ENCODE measurements at regions not wholly inside any gene's neighbourhood (a gene's known extent, or its start where the extent isn't known, plus 50 kb on each side); places are given as distances from the start of the nearest gene placed in this dataset.

DNA sequence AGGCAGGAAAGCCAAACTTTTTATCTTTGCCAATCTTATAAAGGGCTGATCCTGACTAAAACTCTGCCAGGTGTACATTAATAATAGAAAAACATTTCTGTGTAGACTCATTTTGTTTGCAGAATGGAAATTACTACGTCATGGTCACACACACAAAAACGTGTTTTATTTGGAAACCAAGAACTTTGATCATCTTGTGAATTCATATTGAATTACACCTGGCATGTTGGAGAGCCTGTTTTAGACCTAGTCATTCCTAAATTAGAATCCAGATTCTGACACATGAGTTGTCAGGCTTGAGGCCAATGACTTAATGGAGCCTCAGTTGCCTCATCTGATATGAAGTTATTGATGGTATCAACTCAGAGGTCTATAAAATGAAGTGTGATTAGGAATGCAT lies 235.6 kb upstream of the TENM4 start:
- no peak overlapping the region for H3K14ac ChIP-seq (ENCODE audit: insufficient read length)
- ChIA-PET POLR2A (ENCODE audit: partially characterized antibody) (no interaction called here), CTCF (ENCODE audit: partially characterized antibody) (no interaction called here)
- no peaks in the 10 kb centered on the region for H3K79me1 ChIP-seq (ENCODE audit: low read depth, low read length)
- no peak overlapping the region for H2AK5ac ChIP-seq (ENCODE audit: low read depth, low read length)
- H4K20me1 ChIP-seq (replicated peaks in 1 of 2; ENCODE audit: control insufficient read depth in 1 of 2, insufficient read depth in 2 of 2, low read length in 2 of 2): no peaks in the 10 kb centered on the region
- no peak overlapping the region for H3K4me2 ChIP-seq (ENCODE audit: insufficient read depth in 1 of 2, low read depth in 2 of 2, low read length in 2 of 2)
- H3K4ac ChIP-seq (replicated peaks; ENCODE audit: insufficient read length, low read depth, low read length): no peak overlapping the region
- H3K4me3 ChIP-seq (ENCODE audit: extremely low read depth in 1 of 4, insufficient read depth in 2 of 4, low read depth in 3 of 4, low read length in 4 of 4): no peak overlapping the region
- DNase-seq (ENCODE audit: low read depth in 1 of 2, low spot score in 2 of 2) (no peak), FAIRE-seq (no peak)
- TF ChIP-seq, protein P1, sequence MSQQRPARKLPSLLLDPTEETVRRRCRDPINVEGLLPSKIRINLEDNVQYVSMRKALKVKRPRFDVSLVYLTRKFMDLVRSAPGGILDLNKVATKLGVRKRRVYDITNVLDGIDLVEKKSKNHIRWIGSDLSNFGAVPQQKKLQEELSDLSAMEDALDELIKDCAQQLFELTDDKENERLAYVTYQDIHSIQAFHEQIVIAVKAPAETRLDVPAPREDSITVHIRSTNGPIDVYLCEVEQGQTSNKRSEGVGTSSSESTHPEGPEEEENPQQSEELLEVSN (IDR thresholded peaks at IDR 0.05): no peak
- TF ChIP-seq KDM5A (IDR thresholded peaks at IDR 0.05; ENCODE audit: low read length) (no peak), RFX5 (IDR thresholded peaks at IDR 0.05; ENCODE audit: borderline replicate concordance, low read depth, low read length) (no peak), ZNF274 (IDR thresholded peaks at IDR 0.05; ENCODE audit: borderline replicate concordance, extremely low read depth, low read length) (no peak), BRCA1 (IDR thresholded peaks at IDR 0.05; ENCODE audit: low read depth, low read length) (no peak), CHD1 (IDR thresholded peaks at IDR 0.05; ENCODE audit: low read depth, low read length) (no peak), TCF12 (IDR thresholded peaks at IDR 0.05; ENCODE audit: low read depth, low read length) (no peak), GTF2F1 (IDR thresholded peaks at IDR 0.05; ENCODE audit: borderline replicate concordance, low read depth, low read length) (no peak), SAP30 (IDR thresholded peaks at IDR 0.05; ENCODE audit: insufficient read depth, insufficient replicate concordance, low read length) (no peak)
- H2BK12ac ChIP-seq (ENCODE audit: low read depth, low read length): no peak overlapping the region
- H3K18ac ChIP-seq (ENCODE audit: extremely low read depth, low read length): no peak overlapping the region
- H2AFZ ChIP-seq (ENCODE audit: low read length): no peak overlapping the region
- no peak overlapping the region for H4K91ac ChIP-seq (replicated peaks; ENCODE audit: insufficient read length, low read length)
- H3K79me2 ChIP-seq (ENCODE audit: control insufficient read depth in 1 of 2, insufficient read depth in 2 of 2, low read length in 2 of 2): no peaks in the 10 kb centered on the region
- no peaks in the 10 kb centered on the region for H3K9me3 ChIP-seq (ENCODE audit: insufficient read depth in 2 of 2, low read depth in 1 of 2, low read length in 1 of 2)
- no peak overlapping the region for H4K8ac ChIP-seq (ENCODE audit: extremely low read depth, insufficient read depth, low read length)
- H3K27ac ChIP-seq (ENCODE audit: low read depth, low read length): no peak overlapping the region
- no peak overlapping the region for H2BK5ac ChIP-seq (ENCODE audit: low read depth, low read length)
- H2BK120ac ChIP-seq (replicated peaks; ENCODE audit: low read depth, low read length): no peak overlapping the region
- no peaks in the 10 kb centered on the region for H3K36me3 ChIP-seq (ENCODE audit: control insufficient read depth in 2 of 4, insufficient read depth in 4 of 4, low read length in 3 of 4)
- no peak overlapping the region for H3K56ac ChIP-seq (replicated peaks; ENCODE audit: insufficient read length, low read depth, low read length)
- no peak overlapping the region for H2BK15ac ChIP-seq (ENCODE audit: low read length)
- WGBS, 2 experiments (ENCODE audit: extremely low coverage in 1 of 2, insufficient coverage in 1 of 2, insufficient read length in 1 of 2, insufficient replicate concordance in 2 of 2, low coverage in 1 of 2, low lambda C conversion rate in 2 of 2, missing lambda C conversion rate in 1 of 2): 84% methylated on average over 2 of the region's 2 CpGs; no CpG with 5 or more reads in 1 of the 2 experiments
- no peak overlapping the region for H3K23ac ChIP-seq (ENCODE audit: insufficient read length)
- no peak overlapping the region for H4K5ac ChIP-seq (ENCODE audit: insufficient read length, low read depth, low read length)
- peaks cover 0 to 1% (median 0%) of the 10 kb centered on the region in 4 experiments; a peak in 1 of 7 replicates for H3K27me3 ChIP-seq (replicated peaks in 1 of 4; ENCODE audit: control insufficient read depth in 3 of 4, extremely low read depth in 1 of 4, insufficient read depth in 3 of 4, low read length in 3 of 4)
- peaks cover 0 to 11% (median 5%) of the 10 kb centered on the region in 4 experiments; a peak in 3 of 7 replicates for H3K4me1 ChIP-seq (replicated peaks in 1 of 4; ENCODE audit: control insufficient read depth in 3 of 4, insufficient read depth in 4 of 4, low read length in 3 of 4)
- H3K9ac ChIP-seq (replicated peaks in 1 of 4; ENCODE audit: extremely low read depth in 1 of 4, low read depth in 3 of 4, low read length in 3 of 4): no peak overlapping the region
- no peak overlapping the region for H2BK20ac ChIP-seq (ENCODE audit: low read length)
- no peaks in the 10 kb centered on the region for H3K23me2 ChIP-seq (ENCODE audit: low read depth, low read length)

Measured in H1 (cell line).